Fibroblast of pulmonary artery (primary cell): ENCODE measurements at regions not wholly inside any gene's neighbourhood (a gene's known extent, or its start where the extent isn't known, plus 50 kb on each side); places are given as distances from the start of the nearest gene placed in this dataset.

Experiments
- DNase-seq: peaks from one replicate; pipeline ENCODE4 v3.0.0-alpha.2; 2010; ENCODE audit warnings: low read depth
- H3K4me3 ChIP-seq: replicated peaks from 2 replicates; pipeline ENCODE4 v1.5.1; 2011; ENCODE audit warnings: low read depth, mild to moderate bottlenecking, control low read depth, low read length, moderate library complexity
- TF ChIP-seq, protein P1 (sequence below): IDR thresholded peaks from 2 replicates; pipeline ENCODE4 v1.5.1; 2011; ENCODE audit warnings: mild to moderate bottlenecking, control low read depth, low read length, inconsistent platforms; ENCODE audit errors: missing control alignments

- TF ChIP-seq, protein P1, sequence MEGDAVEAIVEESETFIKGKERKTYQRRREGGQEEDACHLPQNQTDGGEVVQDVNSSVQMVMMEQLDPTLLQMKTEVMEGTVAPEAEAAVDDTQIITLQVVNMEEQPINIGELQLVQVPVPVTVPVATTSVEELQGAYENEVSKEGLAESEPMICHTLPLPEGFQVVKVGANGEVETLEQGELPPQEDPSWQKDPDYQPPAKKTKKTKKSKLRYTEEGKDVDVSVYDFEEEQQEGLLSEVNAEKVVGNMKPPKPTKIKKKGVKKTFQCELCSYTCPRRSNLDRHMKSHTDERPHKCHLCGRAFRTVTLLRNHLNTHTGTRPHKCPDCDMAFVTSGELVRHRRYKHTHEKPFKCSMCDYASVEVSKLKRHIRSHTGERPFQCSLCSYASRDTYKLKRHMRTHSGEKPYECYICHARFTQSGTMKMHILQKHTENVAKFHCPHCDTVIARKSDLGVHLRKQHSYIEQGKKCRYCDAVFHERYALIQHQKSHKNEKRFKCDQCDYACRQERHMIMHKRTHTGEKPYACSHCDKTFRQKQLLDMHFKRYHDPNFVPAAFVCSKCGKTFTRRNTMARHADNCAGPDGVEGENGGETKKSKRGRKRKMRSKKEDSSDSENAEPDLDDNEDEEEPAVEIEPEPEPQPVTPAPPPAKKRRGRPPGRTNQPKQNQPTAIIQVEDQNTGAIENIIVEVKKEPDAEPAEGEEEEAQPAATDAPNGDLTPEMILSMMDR: no peak
- H3K4me3 ChIP-seq: no peak overlapping the region
- DNase-seq: no peak
Observed at GRCh38 chr11:114758627-114759026, 80.3 kb downstream of the NXPE2 start.

DNA sequence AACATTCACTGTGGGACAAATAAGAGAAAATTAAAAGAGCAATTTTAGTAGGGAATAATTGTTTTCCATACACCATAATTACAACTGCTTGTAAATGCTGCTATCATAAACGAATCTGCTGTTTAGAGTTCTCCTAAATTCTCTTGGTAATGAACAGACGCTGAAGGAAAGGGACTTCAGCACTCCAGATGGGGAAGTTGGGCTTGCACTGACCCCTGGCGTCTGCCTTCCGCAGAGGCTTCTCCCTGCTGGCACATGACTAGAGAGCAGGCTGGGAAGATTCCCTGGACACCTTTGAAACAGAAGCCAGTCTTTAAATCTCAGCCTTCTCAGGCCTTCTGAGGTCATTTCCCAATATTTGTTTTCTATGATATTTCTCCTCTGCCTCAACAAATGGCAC is 84.1 kb downstream of the NXPE2 start:
- peak; percentile 75 for DNase-seq
- TF ChIP-seq, protein P1: peak; percentile 89

DNA sequence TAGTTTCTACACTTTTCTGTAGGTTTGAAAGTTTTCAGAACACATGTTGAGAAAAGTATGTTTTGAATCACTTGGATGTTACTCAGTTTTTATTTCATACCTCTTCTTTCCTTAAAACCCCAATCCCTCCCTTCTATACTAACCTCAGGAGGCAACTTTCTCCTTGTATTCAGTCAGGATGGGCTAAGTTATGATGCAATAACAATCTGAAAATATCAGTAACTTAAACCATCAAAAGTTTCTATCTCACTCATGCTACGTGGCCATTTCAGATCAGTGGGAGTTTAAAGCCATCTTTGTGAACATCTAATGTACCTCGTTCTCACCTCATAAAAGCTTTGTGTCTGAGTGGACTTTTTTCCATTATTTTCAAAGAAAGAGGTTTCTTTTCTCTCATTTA is 86.2 kb downstream of the NXPE2 start:
- TF ChIP-seq, protein P1: no peak
- H3K4me3 ChIP-seq: no peak overlapping the region

More for the DNA sequence above, 84.1 kb downstream of the NXPE2 start:
- no peak overlapping the region for H3K4me3 ChIP-seq

GRCh38 chr11:114771172-114771571 is 92.8 kb downstream of the NXPE2 start:
- TF ChIP-seq, protein P1: no peak
- no peak for DNase-seq
- no peak overlapping the region for H3K4me3 ChIP-seq

More for the DNA sequence above, 86.2 kb downstream of the NXPE2 start:
- DNase-seq: no peak

- no peak overlapping the region for H3K4me3 ChIP-seq
- no peak for DNase-seq
- TF ChIP-seq, protein P1: no peak
Observed at GRCh38 chr11:114773541-114774338, 95.4 kb downstream of the NXPE2 start.

DNA sequence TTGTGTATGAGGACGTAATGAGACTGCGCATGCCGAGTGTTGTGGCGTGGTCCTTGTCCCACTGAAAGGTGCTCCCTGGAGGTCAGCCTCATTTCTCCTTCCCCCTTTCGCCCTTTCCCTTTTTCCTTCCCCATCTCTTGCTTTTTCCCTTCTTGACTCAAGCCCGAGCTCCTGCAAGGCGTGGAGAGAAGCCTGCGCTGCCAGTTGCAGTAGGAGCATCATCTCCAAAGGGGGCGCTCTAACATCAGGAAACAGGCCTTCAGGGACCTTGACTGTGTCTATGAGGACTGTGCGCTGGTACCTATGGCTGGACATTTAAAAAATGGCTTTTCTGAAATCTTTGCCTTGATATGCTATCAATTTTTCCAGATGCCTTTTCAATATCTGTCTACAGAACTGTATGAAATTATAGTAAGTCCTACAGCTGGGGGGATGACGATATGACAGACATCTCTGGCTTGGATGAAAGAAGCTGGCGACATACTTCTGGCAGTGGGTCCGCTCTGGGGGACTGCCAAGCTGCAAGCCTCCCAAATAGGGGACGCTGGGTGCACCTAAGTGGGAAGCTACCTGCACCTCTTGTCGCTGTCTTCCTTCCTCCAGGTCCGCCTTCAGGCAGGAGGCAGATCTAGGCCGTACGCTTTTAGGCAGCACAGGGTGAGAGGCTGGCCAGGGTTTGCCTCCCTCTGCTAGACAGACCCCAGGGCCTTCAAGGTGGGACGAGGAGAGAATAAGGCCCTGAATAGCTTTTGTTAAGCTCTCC is 96.5 kb downstream of the NXPE2 start:
- TF ChIP-seq, protein P1: peak; percentile 34
- DNase-seq: peak; percentile 8
- H3K4me3 ChIP-seq: no peak overlapping the region
